BJ (cell line): ENCODE measurements at regions not wholly inside any gene's neighbourhood (a gene's known extent, or its start where the extent isn't known, plus 50 kb on each side); places are given as distances from the start of the nearest gene placed in this dataset.

Source experiments
- CTCF ChIA-PET: fragments of 350-600 bp; formaldehyde crosslinking; extraction: SDS; loops from one replicate; lab custom pipeline; 2021; ENCODE audit warnings: antibody characterized with exemption, inconsistent platforms; lab: Yijun Ruan, JAX
- POLR2A ChIA-PET: fragments of 300-600 bp; sonication (Branson Sonifier 250); formaldehyde crosslinking; extraction: SDS; loops from one replicate; lab custom pipeline; 2021; ENCODE audit warnings: antibody characterized with exemption; lab: Charles Lee
- DNase-seq: peaks from one replicate; pipeline ENCODE4 v3.0.0-alpha.2; 2011; ENCODE audit warnings: low read depth
- H3K27me3 ChIP-seq: 2 replicates; pipeline ENCODE4 v1.6.0; 2011; ENCODE audit warnings: low read length; ENCODE audit not compliant: control insufficient read depth, insufficient read depth
- H3K36me3 ChIP-seq: 2 replicates; pipeline ENCODE4 v1.5.1; 2011; ENCODE audit warnings: low read length; ENCODE audit not compliant: control insufficient read depth, insufficient read depth
- H3K4me3 ChIP-seq: 2 replicates; pipeline ENCODE4 v1.5.1; 2011; ENCODE audit warnings: low read depth, mild to moderate bottlenecking, control low read depth, low read length
- CTCF ChIP-seq: IDR thresholded peaks from 2 replicates; pipeline ENCODE4 v1.5.1; 2011; ENCODE audit warnings: low read depth, mild to moderate bottlenecking, control low read depth, inconsistent platforms, low read length, moderate library complexity; ENCODE audit not compliant: insufficient read depth

DNA sequence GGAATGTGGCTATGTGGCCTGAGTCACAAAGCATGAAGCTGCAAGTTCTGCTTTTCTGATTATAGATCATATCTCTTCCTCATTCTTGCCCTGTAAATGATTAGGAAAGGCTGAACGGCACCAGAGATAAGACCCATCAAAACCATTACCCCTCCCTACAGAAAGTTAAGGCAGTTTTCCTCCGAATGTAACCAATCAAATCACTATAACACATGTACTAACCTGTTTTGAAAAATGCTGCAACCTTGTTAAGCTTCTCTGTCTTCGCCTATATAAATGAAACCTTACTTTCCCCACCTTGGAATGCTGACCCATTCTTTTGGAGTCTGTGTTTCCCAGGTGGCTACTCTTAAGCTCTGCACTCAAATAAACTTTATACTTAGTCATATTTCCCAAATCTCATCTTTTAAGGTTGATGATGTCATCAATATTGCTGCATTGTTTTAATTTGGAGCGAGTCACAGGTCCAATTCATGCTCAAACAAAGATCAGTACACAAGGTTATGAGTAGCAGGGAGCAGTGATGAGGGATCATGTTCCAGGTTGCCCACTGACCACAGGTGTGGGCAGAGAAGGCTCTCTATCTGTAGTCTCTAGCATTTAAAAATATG is 662.3 kb downstream of the IRS1 start:
- ChIA-PET CTCF (interaction anchor here (1.1 kb wide), 1 partner anchor 12 kb away, joined by 3 read pairs; no protein-coding TSS in a partner anchor), POLR2A (no interaction called here)
- Histone ChIP-seq H3K36me3 (no peaks in the 10 kb centered on the region), H3K4me3 (no peak overlapping the region), H3K27me3 (no peaks in the 10 kb centered on the region)
- DNase-seq, result no peak
- no peak for TF ChIP-seq CTCF

GRCh38 chr2:226136739-226137138 is 662.9 kb downstream of the IRS1 start:
- Histone ChIP-seq H3K4me3 (no peak overlapping the region), H3K36me3 (no peaks in the 10 kb centered on the region), H3K27me3 (no peaks in the 10 kb centered on the region)
- DNase-seq, result no peak
- ChIA-PET POLR2A (no interaction called here), CTCF (interaction anchor here (1.1 kb wide), 1 partner anchor 11 kb away, joined by 3 read pairs; no protein-coding TSS in a partner anchor)
- no peak for TF ChIP-seq CTCF

GRCh38 chr2:226135861-226136548 is 663.6 kb downstream of the IRS1 start:
- no peak for TF ChIP-seq CTCF
- POLR2A ChIA-PET, result no interaction called here
- no peaks in the 10 kb centered on the region for H3K36me3 ChIP-seq
- CTCF ChIA-PET, result no interaction called here
- H3K27me3 ChIP-seq, result no peaks in the 10 kb centered on the region
- H3K4me3 ChIP-seq, result no peak overlapping the region
- DNase-seq, result no peak

GRCh38 chr2:226132323-226133215 is 667.1 kb downstream of the IRS1 start:
- no peak for TF ChIP-seq CTCF

GRCh38 chr2:226131299-226131784 is 668.3 kb downstream of the IRS1 start:
- Histone ChIP-seq H3K27me3 (no peaks in the 10 kb centered on the region), H3K36me3 (no peaks in the 10 kb centered on the region), H3K4me3 (no peak overlapping the region)
- CTCF ChIA-PET, result no interaction called here
- POLR2A ChIA-PET, result no interaction called here
- DNase-seq, result no peak
- no peak for TF ChIP-seq CTCF

More at GRCh38 chr2:226132323-226133215, 667.1 kb downstream of the IRS1 start:
- H3K4me3 ChIP-seq, result no peak overlapping the region
- no peaks in the 10 kb centered on the region for H3K27me3 ChIP-seq
- no peaks in the 10 kb centered on the region for H3K36me3 ChIP-seq
- DNase-seq, result no peak
- POLR2A ChIA-PET, result no interaction called here
- CTCF ChIA-PET, result interaction anchor here (0.6 to 0.7 kb wide), 2 partner anchors 29 to 164 kb away, joined by 3 read pairs; no protein-coding TSS in a partner anchor
